ENCODE measurements at regions not wholly inside any gene's neighbourhood (a gene's known extent, or its start where the extent isn't known, plus 50 kb on each side); places are given as distances from the start of the nearest gene placed in this dataset.

- H3K9me3 Mint-ChIP-seq: peaks cover 80% of the 10 kb centered on the region
- H4K20me1 ChIP-seq (replicated peaks; ENCODE audit: insufficient read depth): no peaks in the 10 kb centered on the region
- no peaks in the 10 kb centered on the region for H3K27me3 ChIP-seq (ENCODE audit: insufficient read depth)
- no peak overlapping the region for H3K27ac ChIP-seq (ENCODE audit: low read depth)
- no peak overlapping the region for H3K4me2 ChIP-seq
- no peaks in the 10 kb centered on the region for H3K9me2 ChIP-seq (ENCODE audit: insufficient read depth)
- no peaks in the 10 kb centered on the region for H3K27me3 Mint-ChIP-seq (ENCODE audit: insufficient read depth, low read depth, poor library complexity)
- H2AFZ ChIP-seq: no peak overlapping the region
- H3K4me1 Mint-ChIP-seq: no peaks in the 10 kb centered on the region
- DNase-seq (ENCODE audit: low spot score): no peak
- H3K4me3 Mint-ChIP-seq: no peak overlapping the region
- H3K4me1 ChIP-seq (ENCODE audit: insufficient read depth): no peaks in the 10 kb centered on the region
- H3K4me3 ChIP-seq: no peak overlapping the region
- no peak for TF ChIP-seq ZNF114 (CRISPR knock-in tag; IDR thresholded peaks at IDR 0.05)
- no peak for TF ChIP-seq JUNB (IDR thresholded peaks at IDR 0.05; ENCODE audit: unreplicated experiment)
- no peak for TF ChIP-seq ZNF331 (CRISPR knock-in tag; IDR thresholded peaks at IDR 0.05; ENCODE audit: low read depth)
- TF ChIP-seq REST (IDR thresholded peaks at IDR 0.05; ENCODE audit: unreplicated experiment): no peak
- TF ChIP-seq CREB1 (CRISPR knock-in tag; IDR thresholded peaks at IDR 0.05; ENCODE audit: low read depth): no peak
- TF ChIP-seq EZH2 (IDR thresholded peaks at IDR 0.05; ENCODE audit: low read depth, unreplicated experiment): no peak
- no peak for TF ChIP-seq NANOG (IDR thresholded peaks at IDR 0.05; ENCODE audit: borderline replicate concordance)
- no peak for TF ChIP-seq STAT1 (IDR thresholded peaks at IDR 0.05; ENCODE audit: unreplicated experiment)
- no peak for TF ChIP-seq EZH2phosphoT487 (IDR thresholded peaks at IDR 0.05; ENCODE audit: unreplicated experiment)
- no peak for TF ChIP-seq ETS1 (IDR thresholded peaks at IDR 0.05)
- no peak for TF ChIP-seq CTCF (conservative IDR thresholded peaks at IDR 0.05; ENCODE audit: low read depth in 2 of 2)
- no peak for TF ChIP-seq POLR2AphosphoS5 (IDR thresholded peaks at IDR 0.05; ENCODE audit: low read depth)
- H3F3A ChIP-seq (replicated peaks; ENCODE audit: low read depth): no peaks in the 10 kb centered on the region
- H3K79me2 ChIP-seq (replicated peaks; ENCODE audit: insufficient read depth): no peaks in the 10 kb centered on the region
- peaks cover 11% of the 10 kb centered on the region; the same call in 2 of the 3 replicates for H3K36me3 Mint-ChIP-seq (ENCODE audit: low read depth)
- no peak overlapping the region for H3K27ac Mint-ChIP-seq
- no peak for ATAC-seq
- 0 out of 2 replicates have a peak, but pooled peaks cover under 1% of the 10 kb centered on the region for H3K36me3 ChIP-seq (ENCODE audit: insufficient read depth)
These were observed 72.0 kb upstream of the SMC2 start for GRCh38 chr9:104022083-104022482.
